Spinal cord (tissue), 1 donor: ENCODE measurements at regions not wholly inside any gene's neighbourhood (a gene's known extent, or its start where the extent isn't known, plus 50 kb on each side); places are given as distances from the start of the nearest gene placed in this dataset. TPM values are rescaled to one million over a fixed set of nuclear protein-coding genes. Genes with fewer than 3 reads are reported as not detected.

Experiments used
- small RNA-seq: library from RNA; depleted of rRNA; stranded (forward); fragments of <200 nt; gene quantifications from one replicate; pipeline ENCODE3, GENCODE V24; 2014; ENCODE audit warnings: low replicate concordance

Small RNA genes in the stretch of these regions (small RNA-seq; reads per million reads assigned to genes)
- gene RF00019: not detected
